Fibroblast of pulmonary artery (primary cell): ENCODE measurements at regions not wholly inside any gene's neighbourhood (a gene's known extent, or its start where the extent isn't known, plus 50 kb on each side); places are given as distances from the start of the nearest gene placed in this dataset.

Experiments used
- DNase-seq: peaks from one replicate; pipeline ENCODE4 v3.0.0-alpha.2; 2010; ENCODE audit warnings: low read depth
- H3K4me3 ChIP-seq: replicated peaks from 2 replicates; pipeline ENCODE4 v1.5.1; 2011; ENCODE audit warnings: low read depth, mild to moderate bottlenecking, control low read depth, low read length, moderate library complexity
- CTCF ChIP-seq: IDR thresholded peaks from 2 replicates; pipeline ENCODE4 v1.5.1; 2011; ENCODE audit warnings: mild to moderate bottlenecking, control low read depth, low read length, inconsistent platforms; ENCODE audit errors: missing control alignments

DNA sequence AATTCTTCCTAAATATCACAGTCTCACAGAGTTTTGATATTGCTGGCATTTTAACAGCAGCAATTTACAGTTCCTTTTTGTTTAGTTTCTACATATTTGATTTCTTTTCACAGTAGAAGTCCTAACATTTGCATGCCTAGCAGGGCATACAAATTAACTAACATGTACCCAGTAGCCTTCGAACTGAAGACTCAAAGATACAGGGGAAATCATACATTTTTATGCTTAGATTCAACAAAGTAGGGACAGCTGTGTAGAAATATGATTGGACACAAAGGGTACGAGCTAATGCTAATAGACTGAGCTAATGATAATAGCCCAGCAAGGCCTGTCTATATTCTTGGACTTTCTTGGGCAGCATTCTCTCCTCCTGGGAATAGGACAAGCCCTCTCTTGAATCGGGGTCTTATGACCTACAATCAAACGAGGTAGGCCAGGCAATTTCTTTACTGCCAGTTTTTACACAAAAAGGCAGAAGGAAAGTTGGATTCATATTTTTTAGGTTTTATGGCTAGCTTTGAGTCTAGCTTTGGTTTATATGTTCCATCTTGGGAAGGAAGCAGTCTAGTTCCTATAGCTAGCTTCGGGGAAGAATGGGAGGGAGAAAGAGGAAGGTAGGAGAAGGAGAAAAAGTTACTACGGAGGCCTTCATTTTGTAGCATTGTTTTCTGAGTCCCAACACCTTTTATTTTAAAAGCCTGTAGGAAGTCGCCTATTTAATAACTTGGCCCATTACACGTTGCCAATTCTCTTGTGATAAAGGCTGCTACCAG lies 115.8 kb downstream of the HFE start:
- no peak for TF ChIP-seq CTCF
- DNase-seq = no peak
- no peak overlapping the region for H3K4me3 ChIP-seq

DNA sequence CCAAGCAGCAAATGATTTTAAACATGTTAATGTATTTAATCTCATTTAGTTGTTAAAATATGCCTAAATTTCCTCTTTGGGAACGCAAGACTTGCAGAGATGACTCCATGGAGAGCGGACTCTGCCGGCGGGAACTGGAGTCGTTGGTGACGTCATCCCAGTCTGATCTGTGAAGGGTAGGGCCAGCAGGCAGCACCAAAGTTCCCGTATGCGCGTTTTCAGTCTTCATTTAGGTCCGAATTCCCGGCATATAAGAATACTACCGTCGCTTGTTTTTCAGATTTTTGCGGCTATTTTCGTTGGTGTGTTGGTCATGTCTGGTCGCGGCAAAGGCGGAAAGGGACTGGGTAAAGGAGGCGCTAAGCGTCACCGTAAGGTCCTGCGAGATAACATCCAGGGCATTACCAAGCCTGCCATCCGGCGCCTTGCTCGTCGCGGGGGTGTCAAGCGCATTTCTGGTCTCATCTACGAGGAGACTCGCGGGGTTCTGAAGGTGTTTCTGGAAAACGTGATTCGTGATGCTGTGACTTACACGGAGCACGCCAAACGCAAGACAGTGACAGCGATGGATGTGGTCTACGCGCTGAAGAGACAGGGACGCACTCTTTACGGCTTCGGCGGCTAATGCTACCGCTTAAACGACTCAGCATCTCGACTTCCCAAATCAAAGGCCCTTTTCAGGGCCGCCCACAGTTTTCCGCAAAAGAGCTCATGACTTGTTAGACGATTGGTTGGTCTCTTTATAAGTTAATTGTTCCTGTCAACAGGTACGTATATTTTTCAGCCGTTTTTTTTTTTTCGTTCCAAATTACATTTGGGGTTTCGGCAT lies 117.3 kb downstream of the HFE start:
- peak; percentile 99 for DNase-seq
- H3K4me3 ChIP-seq = peak overlapping the region; percentile 92
- TF ChIP-seq CTCF = peak; percentile 31

DNA sequence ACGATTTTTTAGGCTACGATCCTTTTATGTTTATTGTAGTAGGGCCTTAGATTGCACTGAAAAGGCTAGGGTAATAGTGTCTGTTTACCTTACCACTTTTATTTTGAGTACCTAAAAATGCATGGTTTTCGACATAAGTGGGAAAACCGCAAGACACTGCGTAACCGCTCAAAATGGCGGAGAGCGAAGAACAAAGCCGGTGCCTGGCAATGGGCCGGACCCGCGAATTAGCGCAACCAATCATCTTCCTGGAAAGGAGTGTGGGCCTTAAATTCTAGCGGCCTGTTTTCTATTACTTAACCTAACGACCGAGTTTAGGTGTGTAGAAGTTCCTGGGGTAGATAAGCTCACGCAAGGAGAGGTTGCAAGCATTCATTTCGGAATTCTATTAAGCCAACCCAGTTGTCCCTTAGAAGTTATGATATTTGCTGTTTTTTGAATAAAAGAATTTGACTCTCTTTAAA lies 118.0 kb downstream of the HFE start:
- peak; percentile 95 for DNase-seq
- peak overlapping the region; percentile 92 for H3K4me3 ChIP-seq
- no peak for TF ChIP-seq CTCF

- TF ChIP-seq CTCF = no peak
- peak overlapping the region; percentile 92 for H3K4me3 ChIP-seq
- peak; percentile 94 for DNase-seq
Observed at GRCh38 chr6:26205625-26206574, 118.7 kb downstream of the HFE start.

DNA sequence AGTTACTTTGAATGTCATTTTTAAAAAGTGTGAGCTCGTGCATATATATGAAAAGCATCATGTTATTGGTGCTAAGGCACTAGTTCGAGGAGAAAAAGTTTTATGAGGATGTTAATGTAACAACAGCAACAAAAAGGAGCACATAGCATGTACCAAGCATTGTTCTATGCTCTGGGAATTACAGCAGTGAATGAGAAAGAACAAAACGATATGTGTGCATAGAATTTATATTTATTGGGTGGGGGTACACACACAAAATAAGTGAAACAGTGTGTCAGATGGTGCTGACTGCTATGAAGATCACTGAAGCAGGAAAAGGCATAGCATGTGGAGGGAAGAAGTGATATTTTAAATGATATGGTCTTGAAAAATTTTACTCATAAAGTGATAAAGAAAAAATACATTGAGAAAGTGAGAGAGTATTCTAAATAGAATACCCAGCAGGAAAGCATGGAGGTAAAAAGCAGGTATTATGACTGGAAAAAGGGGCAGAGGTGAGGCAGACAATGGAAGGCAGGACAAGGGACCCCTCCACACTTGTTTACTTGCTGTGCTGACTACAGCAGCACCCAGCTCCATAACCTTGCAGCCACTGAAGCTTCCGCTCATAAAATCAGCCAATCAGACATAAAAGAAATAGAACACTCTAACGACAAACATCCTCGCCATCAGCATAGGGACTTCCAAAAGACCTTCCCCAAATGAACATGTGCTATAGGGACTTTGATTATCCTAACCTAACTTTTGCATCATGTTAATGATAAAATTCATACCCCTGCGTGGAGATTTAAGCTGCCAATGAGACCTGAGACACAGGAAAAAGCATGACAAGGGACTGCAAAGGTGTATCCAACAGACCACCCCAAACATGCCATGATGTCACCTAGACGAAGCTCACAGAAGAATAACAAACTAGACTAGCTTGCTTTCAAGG lies 119.9 kb downstream of the HFE start:
- H3K4me3 ChIP-seq = peak overlapping the region; percentile 92
- no peak for DNase-seq
- no peak for TF ChIP-seq CTCF
